T-cell (primary cell): ENCODE measurements at regions not wholly inside any gene's neighbourhood (a gene's known extent, or its start where the extent isn't known, plus 50 kb on each side); places are given as distances from the start of the nearest gene placed in this dataset.
"Not testable (repeated sequence)": the region's sequence is repeated elsewhere in the genome, so short reads cannot be mapped to it uniquely, and the experiment has no call there.

ENCODE experiments used
- ATAC-seq, 4 experiments: fragments of 200-7000 bp in 3 of 4; fragments of 150-1000 bp in 1 of 4; cut with Tn5 transposase; replicated peaks in 1 of 4; 1 replicate in 3 of 4; 2 replicates in 1 of 4; pipeline ENCODE4 v1.10.0; 2021; ENCODE audit warnings: moderate library complexity in 3 of 4, mild to moderate bottlenecking in 2 of 4, moderate number of reproducible peaks in 1 of 4
- CTCF ChIA-PET, 2 donors: fragments of 300-600 bp; sonication (Branson Sonifier 250); formaldehyde crosslinking; loops; one replicate each; lab custom pipeline; 2022; ENCODE audit warnings: antibody characterized with exemption in 2 of 2; lab: Charles Lee
- POLR2A ChIA-PET, 2 donors: fragments of 300-600 bp; sonication (Branson Sonifier 250); formaldehyde crosslinking; loops; one replicate each; lab custom pipeline; 2022; ENCODE audit warnings: antibody characterized with exemption in 2 of 2; lab: Charles Lee
- DNase-seq, 35 experiments: peaks; one replicate each; pipeline versions ENCODE4 v3.0.0 to v3.0.0-alpha.2; 2013 to 2023
- H3K27ac ChIP-seq: one replicate; pipeline ENCODE4 v1.5.1; 2013; ENCODE audit warnings: low read length
- H3K27me3 ChIP-seq, 2 experiments: replicated peaks in 1 of 2; 1 replicate in 1 of 2; 2 replicates in 1 of 2; pipeline versions ENCODE4 v1.6.1 to v1.7.0; 2013; ENCODE audit warnings: low read length in 1 of 2, mixed read lengths in 1 of 2; ENCODE audit not compliant: control insufficient read depth in 2 of 2, insufficient read depth in 2 of 2; ENCODE audit errors: extremely low read depth in 1 of 2
- H3K36me3 ChIP-seq, 2 donors: 1 replicate in 1 of 2; 2 replicates in 1 of 2; pipeline versions ENCODE4 v1.6.1 to v1.7.0; 2013; ENCODE audit warnings: low read length in 1 of 2; ENCODE audit not compliant: control insufficient read depth in 2 of 2, insufficient read depth in 1 of 2; ENCODE audit errors: extremely low read depth in 1 of 2
- H3K4me1 ChIP-seq, 2 experiments: 1 replicate in 1 of 2; 2 replicates in 1 of 2; pipeline versions ENCODE4 v1.6.1 to v1.7.0; 2013; ENCODE audit warnings: low read length in 2 of 2, mixed read lengths in 1 of 2; ENCODE audit not compliant: insufficient read depth in 2 of 2, control insufficient read depth in 1 of 2; ENCODE audit errors: extremely low read depth in 1 of 2
- H3K4me3 ChIP-seq, 2 donors: 1 replicate in 1 of 2; 2 replicates in 1 of 2; pipeline versions ENCODE4 v1.5.1 to v1.7.0; 2013; ENCODE audit warnings: mild to moderate bottlenecking in 2 of 2, low read length in 1 of 2, moderate library complexity in 1 of 2; ENCODE audit not compliant: control insufficient read depth in 1 of 2; ENCODE audit errors: extremely low read depth in 1 of 2
- H3K9me3 ChIP-seq: 2 replicates; pipeline ENCODE4 v1.7.0; 2013
- H3K27ac Mint-ChIP-seq, 2 donors: one replicate each; pipeline ENCODE4 v1.8.0; 2020 to 2021; ENCODE audit warnings: mild to moderate bottlenecking in 2 of 2, mixed read lengths in 2 of 2
- H3K27me3 Mint-ChIP-seq, 2 donors: one replicate each; pipeline ENCODE4 v1.8.0; 2021 to 2022; ENCODE audit warnings: mixed read lengths in 2 of 2
- H3K36me3 Mint-ChIP-seq: one replicate; pipeline ENCODE4 v1.8.0; 2021; ENCODE audit warnings: mixed read lengths
- H3K4me1 Mint-ChIP-seq, 3 donors: one replicate each; pipeline ENCODE4 v1.8.0; 2020 to 2022; ENCODE audit warnings: mixed read lengths in 3 of 3, mild to moderate bottlenecking in 1 of 3
- H3K4me3 Mint-ChIP-seq, 3 donors: one replicate each; pipeline ENCODE4 v1.8.0; 2020 to 2022; ENCODE audit warnings: mild to moderate bottlenecking in 3 of 3, mixed read lengths in 3 of 3, moderate library complexity in 3 of 3
- H3K9me3 Mint-ChIP-seq, 3 donors: one replicate each; pipeline ENCODE4 v1.8.0; 2020 to 2022; ENCODE audit warnings: mixed read lengths in 3 of 3
- WGBS: methylation state at CpG from one replicate; pipeline ENCODE4 v1.1.5; 2013; ENCODE audit warnings: missing lambda C conversion rate; ENCODE audit not compliant: insufficient coverage; 5-methylcytosine and 5-hydroxymethylcytosine counted together

DNA sequence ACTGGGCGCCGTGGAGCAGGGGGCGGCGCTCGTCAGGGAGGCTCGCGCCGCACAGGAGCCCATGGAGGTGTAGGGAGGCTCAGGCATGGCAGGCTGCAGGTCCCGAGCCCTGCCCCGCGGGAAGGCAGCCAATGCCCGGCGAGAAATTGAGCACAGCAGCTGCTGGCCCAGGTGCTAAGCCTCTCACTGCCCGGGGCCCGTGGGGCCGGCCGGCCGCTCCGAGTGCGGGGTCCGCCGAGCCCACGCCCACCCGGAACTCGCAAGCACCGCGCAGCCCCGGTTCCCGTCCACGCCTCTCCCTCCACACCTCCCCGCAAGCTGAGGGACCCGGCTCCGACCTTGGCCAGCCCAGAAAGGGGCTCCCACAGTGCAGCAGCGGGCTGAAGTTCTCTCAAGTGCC is 160.7 kb downstream of the ZIC4 start:
- H3K9me3 ChIP-seq, POLR2A ChIA-PET, H3K36me3 ChIP-seq, CTCF ChIA-PET, H3K27ac ChIP-seq, H3K27me3 ChIP-seq, H3K4me3 ChIP-seq, H3K4me1 Mint-ChIP-seq, H3K4me3 Mint-ChIP-seq, H3K27me3 Mint-ChIP-seq, H3K36me3 Mint-ChIP-seq, ATAC-seq, H3K9me3 Mint-ChIP-seq, H3K4me1 ChIP-seq, DNase-seq, H3K27ac Mint-ChIP-seq: not testable (repeated sequence)
- 95% methylated on average over 29 of the region's 34 CpGs for WGBS

DNA sequence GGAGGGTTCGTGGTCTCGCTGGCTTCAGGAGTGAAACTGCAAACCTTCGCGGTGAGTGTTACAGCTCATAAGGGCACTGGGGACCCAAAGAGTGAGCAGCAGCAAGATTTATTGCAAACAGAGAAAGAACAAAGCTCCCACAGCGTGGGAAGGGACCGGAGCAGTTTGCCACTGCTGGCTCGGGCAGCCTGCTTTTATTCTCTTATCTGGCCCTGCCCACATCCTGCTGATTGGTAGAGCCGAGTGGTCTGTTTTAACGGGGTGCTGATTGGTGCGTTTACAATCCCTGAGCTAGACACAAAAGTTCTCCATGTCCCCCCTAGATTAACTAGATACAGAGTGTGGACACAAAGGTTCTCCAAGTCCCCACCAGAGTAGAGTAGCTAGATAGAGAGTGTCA is 161.3 kb downstream of the ZIC4 start:
- H3K4me3 ChIP-seq, ATAC-seq, H3K9me3 ChIP-seq, H3K36me3 Mint-ChIP-seq, POLR2A ChIA-PET, H3K4me1 Mint-ChIP-seq, H3K4me1 ChIP-seq, H3K9me3 Mint-ChIP-seq, H3K27ac ChIP-seq, H3K27me3 Mint-ChIP-seq, H3K27ac Mint-ChIP-seq, CTCF ChIA-PET, DNase-seq, H3K36me3 ChIP-seq, H3K27me3 ChIP-seq, H3K4me3 Mint-ChIP-seq: not testable (repeated sequence)
- 79% methylated on average over 8 of the region's 10 CpGs for WGBS

- no peak overlapping the region for H3K27ac Mint-ChIP-seq
- H3K9me3 Mint-ChIP-seq: peaks cover 5% of the 10 kb centered on the region in 3 donors
- H3K36me3 ChIP-seq: no peaks in the 10 kb centered on the region
- no peaks in the 10 kb centered on the region for H3K4me1 Mint-ChIP-seq
- H3K9me3 ChIP-seq: no peaks in the 10 kb centered on the region
- H3K27ac ChIP-seq: no peak overlapping the region
- no peak overlapping the region for H3K4me3 ChIP-seq
- CTCF ChIA-PET: no interaction called here
- ATAC-seq (no peak), DNase-seq (no peak)
- no peaks in the 10 kb centered on the region for H3K27me3 ChIP-seq
- H3K4me3 Mint-ChIP-seq: no peak overlapping the region
- H3K36me3 Mint-ChIP-seq: no peaks in the 10 kb centered on the region
- POLR2A ChIA-PET: no interaction called here
- no peaks in the 10 kb centered on the region for H3K4me1 ChIP-seq
- no peaks in the 10 kb centered on the region for H3K27me3 Mint-ChIP-seq
These were observed 161.9 kb downstream of the ZIC4 start for GRCh38 chr3:147244397-147244796.

GRCh38 chr3:147240581-147240980 is 165.8 kb downstream of the ZIC4 start:
- Histone ChIP-seq H3K4me1 (no peaks in the 10 kb centered on the region), H3K9me3 (no peaks in the 10 kb centered on the region), H3K27me3 (no peaks in the 10 kb centered on the region), H3K4me3 (no peak overlapping the region), H3K36me3 (no peaks in the 10 kb centered on the region), H3K27ac (no peak overlapping the region)
- ATAC-seq: no peak
- H3K36me3 Mint-ChIP-seq: no peaks in the 10 kb centered on the region
- no peaks in the 10 kb centered on the region for H3K27me3 Mint-ChIP-seq
- H3K4me1 Mint-ChIP-seq: no peaks in the 10 kb centered on the region
- no CpG with 5 or more reads among the region's 1 CpG for WGBS
- no peak for DNase-seq
- POLR2A ChIA-PET: no interaction called here
- CTCF ChIA-PET: no interaction called here
- no peak overlapping the region for H3K27ac Mint-ChIP-seq
- H3K9me3 Mint-ChIP-seq: peaks cover 0 to 4% (median 2%) of the 10 kb centered on the region in 3 donors
- no peak overlapping the region for H3K4me3 Mint-ChIP-seq

DNA sequence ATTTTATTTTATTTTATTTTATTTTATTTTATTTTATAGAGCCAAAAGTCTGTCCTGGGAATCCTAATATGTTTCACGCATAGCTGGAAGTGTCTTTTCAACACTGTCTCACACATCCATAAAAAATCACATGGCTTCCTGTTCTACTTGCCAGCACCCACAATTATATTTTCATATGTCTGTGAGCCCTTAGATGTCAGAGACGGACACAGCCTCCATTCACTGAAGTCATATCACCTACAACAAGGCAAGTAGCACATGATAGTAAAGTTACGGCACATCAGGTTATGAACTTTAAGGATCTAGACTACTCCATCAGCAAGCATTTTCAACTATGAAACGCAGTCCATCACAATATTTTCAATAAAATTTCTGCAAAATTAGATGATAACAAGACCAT is 168.4 kb downstream of the ZIC4 start:
- Mint-ChIP-seq H3K9me3 (peaks cover 4 to 8% (median 6%) of the 10 kb centered on the region in 3 donors), H3K4me1 (no peaks in the 10 kb centered on the region), H3K27ac (no peak overlapping the region), H3K36me3 (no peaks in the 10 kb centered on the region), H3K4me3 (no peak overlapping the region), H3K27me3 (no peaks in the 10 kb centered on the region)
- H3K4me3 ChIP-seq: no peak overlapping the region
- no peaks in the 10 kb centered on the region for H3K4me1 ChIP-seq
- H3K27ac ChIP-seq: no peak overlapping the region
- ATAC-seq (no peak), DNase-seq (no peak)
- H3K9me3 ChIP-seq: no peaks in the 10 kb centered on the region
- WGBS: 20% methylated on average over 1 of the region's 4 CpGs
- ChIA-PET CTCF (no interaction called here), POLR2A (no interaction called here)
- no peaks in the 10 kb centered on the region for H3K36me3 ChIP-seq
- no peaks in the 10 kb centered on the region for H3K27me3 ChIP-seq

GRCh38 chr3:147231980-147232379 is 174.4 kb downstream of the ZIC4 start:
- POLR2A ChIA-PET, H3K4me1 ChIP-seq, H3K36me3 Mint-ChIP-seq: not testable (repeated sequence)

DNA sequence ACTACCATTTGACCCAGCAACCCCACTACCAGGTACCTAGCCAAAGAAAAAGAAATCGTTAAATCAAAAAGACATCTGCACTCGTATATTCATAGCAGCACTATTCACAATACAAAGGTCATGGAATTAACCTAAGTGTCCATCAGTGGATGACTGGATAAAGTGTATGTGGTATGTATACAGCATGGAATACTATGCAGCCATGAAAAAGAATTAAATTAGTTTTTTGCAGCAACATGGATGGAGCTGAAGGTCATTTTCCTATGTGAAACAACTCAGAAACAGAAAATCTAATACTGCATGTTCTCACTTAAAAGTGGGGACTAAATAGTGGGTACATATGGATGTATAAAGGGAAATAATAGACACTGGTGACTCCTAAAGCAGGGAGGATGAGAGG is 175.2 kb downstream of the ZIC4 start:
- peaks cover 5 to 12% (median 11%) of the 10 kb centered on the region in 3 donors for H3K9me3 Mint-ChIP-seq
- Histone ChIP-seq H3K27ac (no peak overlapping the region), H3K4me1 (no peaks in the 10 kb centered on the region), H3K9me3 (no peaks in the 10 kb centered on the region), H3K36me3 (no peaks in the 10 kb centered on the region), H3K4me3 (no peak overlapping the region), H3K27me3 (no peaks in the 10 kb centered on the region)
- DNase-seq (no peak), ATAC-seq (no peak)
- no peak overlapping the region for H3K4me3 Mint-ChIP-seq
- no peaks in the 10 kb centered on the region for H3K36me3 Mint-ChIP-seq
- ChIA-PET POLR2A (no interaction called here), CTCF (no interaction called here)
- no peak overlapping the region for H3K27ac Mint-ChIP-seq
- H3K27me3 Mint-ChIP-seq: no peaks in the 10 kb centered on the region
- H3K4me1 Mint-ChIP-seq: no peaks in the 10 kb centered on the region
- WGBS: no CpG with 5 or more reads among the region's 2 CpGs

More at GRCh38 chr3:147231980-147232379, 174.4 kb downstream of the ZIC4 start:
- H3K27me3 ChIP-seq, H3K4me3 Mint-ChIP-seq, H3K27me3 Mint-ChIP-seq, H3K9me3 ChIP-seq, H3K4me1 Mint-ChIP-seq, H3K36me3 ChIP-seq, CTCF ChIA-PET, DNase-seq, H3K27ac Mint-ChIP-seq, H3K27ac ChIP-seq, H3K4me3 ChIP-seq, ATAC-seq: not testable (repeated sequence)
- peaks cover 5 to 12% (median 11%) of the 10 kb centered on the region in 3 donors for H3K9me3 Mint-ChIP-seq
- WGBS: 83% methylated on average over 1 of the region's 3 CpGs
